Progenitor cell of endocrine pancreas (in vitro differentiated cells): ENCODE measurements at regions not wholly inside any gene's neighbourhood (a gene's known extent, or its start where the extent isn't known, plus 50 kb on each side); places are given as distances from the start of the nearest gene placed in this dataset.

Source experiments
- DNase-seq: peaks from one replicate; pipeline ENCODE4 v3.0.0; 2021; ENCODE audit warnings: low spot score; ENCODE audit not compliant: unreplicated experiment
- H3K27ac Mint-ChIP-seq: 2 replicates; pipeline ENCODE4 v1.8.0; 2021; ENCODE audit warnings: mild to moderate bottlenecking, moderate library complexity, mixed read lengths
- H3K27me3 Mint-ChIP-seq: 2 replicates; pipeline ENCODE4 v1.8.0; 2021; ENCODE audit warnings: mixed read lengths
- H3K36me3 Mint-ChIP-seq: 2 replicates; pipeline ENCODE4 v1.8.0; 2022; ENCODE audit warnings: mixed read lengths; ENCODE audit not compliant: insufficient read depth
- H3K4me1 Mint-ChIP-seq: 2 replicates; pipeline ENCODE4 v1.8.0; 2021; ENCODE audit warnings: low read depth, mixed read lengths
- H3K4me3 Mint-ChIP-seq: 2 replicates; pipeline ENCODE4 v1.8.0; 2021; ENCODE audit warnings: low read depth, mild to moderate bottlenecking, moderate library complexity, mixed read lengths
- H3K9me3 Mint-ChIP-seq: 2 replicates; pipeline ENCODE4 v1.8.0; 2021; ENCODE audit warnings: low read depth, mixed read lengths
- TF ChIP-seq, protein P1 (sequence below): fragments of 200-600 bp; sonication (generic); IDR thresholded peaks from one replicate; pipeline ENCODE4 v1.5.0; 2021; ENCODE audit warnings: antibody characterized with exemption, mild to moderate bottlenecking; ENCODE audit not compliant: unreplicated experiment

DNA sequence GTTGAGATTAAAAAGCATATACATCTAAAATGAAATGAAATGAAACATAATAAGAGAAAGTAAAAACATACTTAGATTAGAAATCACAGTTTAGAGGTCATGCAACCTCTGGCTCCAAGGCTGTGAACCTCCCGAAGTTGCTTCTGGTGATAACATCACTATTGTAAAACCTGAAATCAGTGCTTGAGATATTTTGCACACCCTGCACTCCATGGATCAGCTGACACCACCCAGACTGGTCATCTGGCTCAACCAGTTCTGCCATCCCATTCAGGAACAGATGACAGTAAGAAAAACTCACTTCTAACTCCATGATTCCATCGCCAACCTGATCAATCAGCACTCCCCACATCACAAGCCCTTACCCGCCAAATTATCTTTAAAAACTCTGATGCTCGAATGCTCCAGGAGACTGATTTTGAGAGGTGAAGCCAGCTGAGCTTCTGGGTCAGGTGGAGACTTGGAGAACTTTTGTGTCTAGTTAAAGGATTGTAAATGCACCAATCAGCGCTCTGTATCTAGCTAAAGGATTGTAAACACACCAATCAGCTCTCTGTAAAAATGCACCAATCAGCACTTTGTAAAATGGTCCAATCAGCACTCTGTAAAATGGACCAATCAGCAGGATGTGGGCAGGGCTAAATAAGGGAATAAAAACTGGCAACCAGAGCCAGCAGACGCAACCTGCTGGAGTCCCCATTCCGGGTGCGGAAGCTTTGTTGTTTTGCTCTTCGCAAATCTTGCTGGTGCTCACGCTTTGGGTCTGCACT is 162.6 kb upstream of the MAGI2 start:
- peaks cover 4% of the 10 kb centered on the region for H3K9me3 Mint-ChIP-seq
- H3K4me3 Mint-ChIP-seq = no peak overlapping the region
- no peak for DNase-seq
- TF ChIP-seq, protein P1, sequence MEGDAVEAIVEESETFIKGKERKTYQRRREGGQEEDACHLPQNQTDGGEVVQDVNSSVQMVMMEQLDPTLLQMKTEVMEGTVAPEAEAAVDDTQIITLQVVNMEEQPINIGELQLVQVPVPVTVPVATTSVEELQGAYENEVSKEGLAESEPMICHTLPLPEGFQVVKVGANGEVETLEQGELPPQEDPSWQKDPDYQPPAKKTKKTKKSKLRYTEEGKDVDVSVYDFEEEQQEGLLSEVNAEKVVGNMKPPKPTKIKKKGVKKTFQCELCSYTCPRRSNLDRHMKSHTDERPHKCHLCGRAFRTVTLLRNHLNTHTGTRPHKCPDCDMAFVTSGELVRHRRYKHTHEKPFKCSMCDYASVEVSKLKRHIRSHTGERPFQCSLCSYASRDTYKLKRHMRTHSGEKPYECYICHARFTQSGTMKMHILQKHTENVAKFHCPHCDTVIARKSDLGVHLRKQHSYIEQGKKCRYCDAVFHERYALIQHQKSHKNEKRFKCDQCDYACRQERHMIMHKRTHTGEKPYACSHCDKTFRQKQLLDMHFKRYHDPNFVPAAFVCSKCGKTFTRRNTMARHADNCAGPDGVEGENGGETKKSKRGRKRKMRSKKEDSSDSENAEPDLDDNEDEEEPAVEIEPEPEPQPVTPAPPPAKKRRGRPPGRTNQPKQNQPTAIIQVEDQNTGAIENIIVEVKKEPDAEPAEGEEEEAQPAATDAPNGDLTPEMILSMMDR = no peak
- no peak overlapping the region for H3K27ac Mint-ChIP-seq
- H3K4me1 Mint-ChIP-seq = peaks cover 10% of the 10 kb centered on the region
- no peaks in the 10 kb centered on the region for H3K36me3 Mint-ChIP-seq
- H3K27me3 Mint-ChIP-seq = no peaks in the 10 kb centered on the region

DNA sequence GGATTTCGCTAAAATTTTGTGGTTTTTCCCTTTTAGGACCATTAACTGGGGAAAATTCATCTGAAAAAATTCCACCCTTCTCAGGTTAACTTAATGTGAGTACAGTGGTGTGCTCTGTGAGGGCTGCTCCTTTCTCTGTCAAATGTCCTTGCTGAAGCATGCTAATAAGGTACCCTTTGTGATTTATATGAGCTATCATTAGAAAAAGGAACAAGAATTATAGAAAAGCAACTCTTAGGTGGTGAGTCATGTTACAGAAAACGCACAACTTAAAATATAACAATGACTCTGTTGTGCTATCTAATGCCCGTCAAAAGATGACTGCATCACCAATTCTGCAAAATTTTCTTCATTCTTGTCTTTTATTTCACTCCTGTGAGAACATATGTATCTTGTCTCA is 162.0 kb upstream of the MAGI2 start:
- Mint-ChIP-seq H3K27me3 (no peaks in the 10 kb centered on the region), H3K36me3 (no peaks in the 10 kb centered on the region), H3K4me1 (peaks cover 11% of the 10 kb centered on the region), H3K4me3 (no peak overlapping the region), H3K9me3 (peaks cover 4% of the 10 kb centered on the region), H3K27ac (no peak overlapping the region)
- DNase-seq = no peak
- TF ChIP-seq, protein P1 = no peak

DNA sequence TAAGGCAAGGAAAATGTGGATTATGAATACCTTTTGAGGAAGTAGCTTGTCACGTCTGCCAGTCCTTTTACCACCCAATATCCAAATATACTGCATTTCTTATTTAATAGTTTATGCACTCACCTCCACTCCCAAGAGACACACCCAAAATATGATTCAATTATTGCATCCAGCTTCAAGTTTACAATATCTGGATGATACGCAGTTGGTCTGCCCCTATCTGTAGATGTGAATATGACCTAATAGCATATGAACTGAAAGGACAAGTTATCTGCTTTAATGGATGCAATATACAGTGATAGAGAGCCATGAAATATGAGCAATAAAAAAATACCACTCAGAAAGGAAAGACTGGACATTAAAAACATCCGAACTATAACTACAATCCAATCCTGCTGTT is 159.4 kb upstream of the MAGI2 start:
- Mint-ChIP-seq H3K9me3 (peaks cover 4% of the 10 kb centered on the region), H3K36me3 (no peaks in the 10 kb centered on the region), H3K27ac (no peak overlapping the region), H3K4me1 (peaks cover 7% of the 10 kb centered on the region), H3K4me3 (no peak overlapping the region), H3K27me3 (no peaks in the 10 kb centered on the region)
- TF ChIP-seq, protein P1 = no peak
- no peak for DNase-seq

DNA sequence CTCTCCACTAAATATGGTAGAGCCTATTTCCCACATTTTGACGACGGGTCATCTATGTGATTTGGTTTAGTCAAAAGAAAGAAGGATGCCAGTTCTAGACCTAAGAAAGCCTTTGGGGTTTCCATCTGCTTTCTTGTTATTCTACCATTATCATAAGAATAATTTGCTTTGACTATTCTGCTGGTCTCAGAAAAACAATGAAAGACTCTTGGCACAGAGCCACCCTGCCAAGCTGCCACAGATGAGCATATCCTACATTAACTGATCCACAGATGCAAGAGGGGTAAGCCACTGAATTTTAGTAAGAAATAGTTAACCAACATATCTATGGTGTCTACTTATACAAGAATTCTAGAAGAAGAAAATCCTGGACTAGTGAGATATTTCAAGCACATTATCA is 158.6 kb upstream of the MAGI2 start:
- no peak for DNase-seq
- H3K36me3 Mint-ChIP-seq = no peaks in the 10 kb centered on the region
- H3K4me1 Mint-ChIP-seq = peaks cover 7% of the 10 kb centered on the region
- TF ChIP-seq, protein P1 = no peak
- H3K27me3 Mint-ChIP-seq = no peaks in the 10 kb centered on the region
- H3K27ac Mint-ChIP-seq = no peak overlapping the region
- peaks cover 4% of the 10 kb centered on the region for H3K9me3 Mint-ChIP-seq
- no peak overlapping the region for H3K4me3 Mint-ChIP-seq

DNA sequence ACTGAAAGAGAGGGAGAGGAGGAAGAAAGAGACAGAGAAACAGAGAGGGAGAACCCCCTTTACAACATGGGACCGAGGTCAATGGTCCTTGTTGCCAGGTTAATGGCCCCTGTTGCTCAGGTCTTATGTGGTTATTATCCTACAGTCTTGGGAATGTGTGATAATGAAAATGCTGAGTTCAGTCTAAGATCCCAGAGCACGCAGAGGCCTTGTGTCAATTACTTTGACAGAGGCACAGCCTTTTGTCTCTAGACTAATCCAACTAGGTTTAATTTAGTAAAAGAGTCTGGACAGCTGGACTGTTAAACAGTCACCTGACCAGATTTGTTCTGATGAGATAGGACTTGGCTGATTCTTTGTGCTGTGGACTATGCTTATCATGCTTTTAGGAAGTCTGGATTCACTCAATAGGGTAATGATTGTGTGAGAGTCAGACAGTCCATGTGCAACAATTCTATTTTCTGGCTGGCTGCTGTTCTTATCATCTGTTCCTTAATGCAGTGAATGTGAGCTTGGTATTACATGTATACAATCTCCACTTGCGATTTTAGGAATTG is 157.4 kb upstream of the MAGI2 start:
- Mint-ChIP-seq H3K27ac (no peak overlapping the region), H3K27me3 (no peaks in the 10 kb centered on the region), H3K36me3 (no peaks in the 10 kb centered on the region), H3K4me3 (no peak overlapping the region), H3K9me3 (peaks cover 3% of the 10 kb centered on the region), H3K4me1 (peaks cover 7% of the 10 kb centered on the region)
- no peak for DNase-seq
- TF ChIP-seq, protein P1 = no peak
